A549 (cell line): ENCODE measurements at regions not wholly inside any gene's neighbourhood (a gene's known extent, or its start where the extent isn't known, plus 50 kb on each side); places are given as distances from the start of the nearest gene placed in this dataset.

Experiments
- FOXS1 ChIP-seq: fragments of 250-450 bp; sonication (Bioruptor Pico); IDR thresholded peaks from 2 replicates; pipeline ENCODE4 v1.5.0; 2020; ENCODE audit warnings: mild to moderate bottlenecking, moderate library complexity
- POLR2A ChIP-seq: IDR thresholded peaks from 2 replicates; pipeline ENCODE4 v1.6.1; 2012; ENCODE audit warnings: mild to moderate bottlenecking, low read length
- RAD21 ChIP-seq, 2 experiments: fragments of >200 bp in 1 of 2; sonication (Bioruptor Twin) in 1 of 2; formaldehyde crosslinking in 1 of 2; IDR thresholded peaks in 1 of 2; conservative IDR thresholded peaks in 1 of 2; 2 replicates in 1 of 2; 3 replicates in 1 of 2; pipeline ENCODE4 v1.6.1; 2012 to 2018; ENCODE audit warnings: inconsistent platforms in 1 of 2
- TF ChIP-seq, protein P1 (sequence below): fragments of 200-600 bp; sonication (generic); IDR thresholded peaks from 2 replicates; pipeline ENCODE4 v1.6.1; 2016; ENCODE audit warnings: antibody characterized with exemption, mild to moderate bottlenecking, moderate library complexity
- TF ChIP-seq, protein P2 (sequence below): fragments of >200 bp; sonication (Bioruptor Twin); formaldehyde crosslinking; IDR thresholded peaks from 3 replicates; pipeline ENCODE4 v1.5.1; 2016
- TF ChIP-seq, protein P3 (sequence below): fragments of 450-650 bp; IDR thresholded peaks from 2 replicates; pipeline ENCODE4 v1.6.1; 2014; ENCODE audit warnings: antibody characterized with exemption
- TF ChIP-seq, protein P4 (sequence below): IDR thresholded peaks from 2 replicates; pipeline ENCODE4 v1.6.1; 2012

DNA sequence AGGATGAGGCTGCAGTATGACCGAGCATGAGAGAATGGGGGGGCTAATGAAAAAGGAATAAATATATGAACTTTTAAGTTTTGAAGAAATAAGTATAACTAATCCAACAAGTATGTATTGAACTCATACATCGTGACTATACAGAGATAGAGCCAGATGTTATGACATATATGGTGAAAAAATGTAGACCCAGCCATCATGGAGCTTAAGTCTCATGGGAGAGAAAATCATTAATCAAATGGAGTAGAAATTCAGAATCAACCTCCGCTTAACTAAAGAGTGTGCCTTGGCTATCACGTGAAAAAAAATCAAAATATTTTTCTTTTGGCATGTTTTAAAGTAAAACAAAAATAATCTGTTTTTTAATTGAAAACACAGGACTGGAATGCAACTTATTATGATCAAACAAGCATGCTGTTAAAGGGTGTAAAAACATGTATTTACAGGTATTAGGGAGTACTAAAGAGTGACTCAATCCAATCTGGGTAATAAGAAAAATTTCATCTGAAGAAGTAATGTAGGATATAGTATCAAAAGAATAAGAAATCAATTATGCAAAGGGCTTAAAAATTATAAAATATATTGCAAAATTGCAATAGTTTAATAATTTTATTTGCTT is 868.5 kb upstream of the NUDT12 start:
- TF ChIP-seq, protein P1, sequence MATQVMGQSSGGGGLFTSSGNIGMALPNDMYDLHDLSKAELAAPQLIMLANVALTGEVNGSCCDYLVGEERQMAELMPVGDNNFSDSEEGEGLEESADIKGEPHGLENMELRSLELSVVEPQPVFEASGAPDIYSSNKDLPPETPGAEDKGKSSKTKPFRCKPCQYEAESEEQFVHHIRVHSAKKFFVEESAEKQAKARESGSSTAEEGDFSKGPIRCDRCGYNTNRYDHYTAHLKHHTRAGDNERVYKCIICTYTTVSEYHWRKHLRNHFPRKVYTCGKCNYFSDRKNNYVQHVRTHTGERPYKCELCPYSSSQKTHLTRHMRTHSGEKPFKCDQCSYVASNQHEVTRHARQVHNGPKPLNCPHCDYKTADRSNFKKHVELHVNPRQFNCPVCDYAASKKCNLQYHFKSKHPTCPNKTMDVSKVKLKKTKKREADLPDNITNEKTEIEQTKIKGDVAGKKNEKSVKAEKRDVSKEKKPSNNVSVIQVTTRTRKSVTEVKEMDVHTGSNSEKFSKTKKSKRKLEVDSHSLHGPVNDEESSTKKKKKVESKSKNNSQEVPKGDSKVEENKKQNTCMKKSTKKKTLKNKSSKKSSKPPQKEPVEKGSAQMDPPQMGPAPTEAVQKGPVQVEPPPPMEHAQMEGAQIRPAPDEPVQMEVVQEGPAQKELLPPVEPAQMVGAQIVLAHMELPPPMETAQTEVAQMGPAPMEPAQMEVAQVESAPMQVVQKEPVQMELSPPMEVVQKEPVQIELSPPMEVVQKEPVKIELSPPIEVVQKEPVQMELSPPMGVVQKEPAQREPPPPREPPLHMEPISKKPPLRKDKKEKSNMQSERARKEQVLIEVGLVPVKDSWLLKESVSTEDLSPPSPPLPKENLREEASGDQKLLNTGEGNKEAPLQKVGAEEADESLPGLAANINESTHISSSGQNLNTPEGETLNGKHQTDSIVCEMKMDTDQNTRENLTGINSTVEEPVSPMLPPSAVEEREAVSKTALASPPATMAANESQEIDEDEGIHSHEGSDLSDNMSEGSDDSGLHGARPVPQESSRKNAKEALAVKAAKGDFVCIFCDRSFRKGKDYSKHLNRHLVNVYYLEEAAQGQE: no peak
- no peak for TF ChIP-seq RAD21 (conservative IDR thresholded peaks at IDR 0.05 in 1 of 2, IDR thresholded peaks at IDR 0.05 in 1 of 2)
- TF ChIP-seq POLR2A: no peak
- TF ChIP-seq, protein P2, sequence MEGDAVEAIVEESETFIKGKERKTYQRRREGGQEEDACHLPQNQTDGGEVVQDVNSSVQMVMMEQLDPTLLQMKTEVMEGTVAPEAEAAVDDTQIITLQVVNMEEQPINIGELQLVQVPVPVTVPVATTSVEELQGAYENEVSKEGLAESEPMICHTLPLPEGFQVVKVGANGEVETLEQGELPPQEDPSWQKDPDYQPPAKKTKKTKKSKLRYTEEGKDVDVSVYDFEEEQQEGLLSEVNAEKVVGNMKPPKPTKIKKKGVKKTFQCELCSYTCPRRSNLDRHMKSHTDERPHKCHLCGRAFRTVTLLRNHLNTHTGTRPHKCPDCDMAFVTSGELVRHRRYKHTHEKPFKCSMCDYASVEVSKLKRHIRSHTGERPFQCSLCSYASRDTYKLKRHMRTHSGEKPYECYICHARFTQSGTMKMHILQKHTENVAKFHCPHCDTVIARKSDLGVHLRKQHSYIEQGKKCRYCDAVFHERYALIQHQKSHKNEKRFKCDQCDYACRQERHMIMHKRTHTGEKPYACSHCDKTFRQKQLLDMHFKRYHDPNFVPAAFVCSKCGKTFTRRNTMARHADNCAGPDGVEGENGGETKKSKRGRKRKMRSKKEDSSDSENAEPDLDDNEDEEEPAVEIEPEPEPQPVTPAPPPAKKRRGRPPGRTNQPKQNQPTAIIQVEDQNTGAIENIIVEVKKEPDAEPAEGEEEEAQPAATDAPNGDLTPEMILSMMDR: no peak
- TF ChIP-seq, protein P3, sequence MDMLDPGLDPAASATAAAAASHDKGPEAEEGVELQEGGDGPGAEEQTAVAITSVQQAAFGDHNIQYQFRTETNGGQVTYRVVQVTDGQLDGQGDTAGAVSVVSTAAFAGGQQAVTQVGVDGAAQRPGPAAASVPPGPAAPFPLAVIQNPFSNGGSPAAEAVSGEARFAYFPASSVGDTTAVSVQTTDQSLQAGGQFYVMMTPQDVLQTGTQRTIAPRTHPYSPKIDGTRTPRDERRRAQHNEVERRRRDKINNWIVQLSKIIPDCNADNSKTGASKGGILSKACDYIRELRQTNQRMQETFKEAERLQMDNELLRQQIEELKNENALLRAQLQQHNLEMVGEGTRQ: no peak
- TF ChIP-seq, protein P4, sequence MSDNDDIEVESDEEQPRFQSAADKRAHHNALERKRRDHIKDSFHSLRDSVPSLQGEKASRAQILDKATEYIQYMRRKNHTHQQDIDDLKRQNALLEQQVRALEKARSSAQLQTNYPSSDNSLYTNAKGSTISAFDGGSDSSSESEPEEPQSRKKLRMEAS: no peak
- no peak for TF ChIP-seq FOXS1 (CRISPR knock-in tag)
